ENCODE measurements at regions not wholly inside any gene's neighbourhood (a gene's known extent, or its start where the extent isn't known, plus 50 kb on each side); places are given as distances from the start of the nearest gene placed in this dataset.

- Histone ChIP-seq H3K79me2 (ENCODE audit: insufficient read depth, low read length) (no peaks in the 10 kb centered on the region), H4K20me1 (ENCODE audit: insufficient read depth, low read length) (no peaks in the 10 kb centered on the region), H3K4me1 (ENCODE audit: insufficient read depth, low read length) (no peaks in the 10 kb centered on the region), H3K27me3 (ENCODE audit: insufficient read depth, low read length) (no peaks in the 10 kb centered on the region), H3K36me3 (ENCODE audit: insufficient read depth, low read length) (no peaks in the 10 kb centered on the region), H3K9ac (ENCODE audit: low read length) (no peak overlapping the region), H3K4me2 (ENCODE audit: low read length) (no peak overlapping the region), H3K4me3 (ENCODE audit: insufficient read depth, low read depth, low read length) (no peak overlapping the region), H2AFZ (ENCODE audit: low read depth, low read length) (no peak overlapping the region), H3K27ac (ENCODE audit: low read depth, low read length) (no peak overlapping the region), H3K9me3 (ENCODE audit: insufficient read depth, low read depth, low read length) (no peaks in the 10 kb centered on the region)
- Mint-ChIP-seq H3K36me3 (ENCODE audit: low read depth, unreplicated experiment) (no peaks in the 10 kb centered on the region), H3K4me1 (ENCODE audit: low read depth, unreplicated experiment) (no peaks in the 10 kb centered on the region), H3K27ac (ENCODE audit: unreplicated experiment) (no peak overlapping the region), H3K9me3 (ENCODE audit: unreplicated experiment) (no peaks in the 10 kb centered on the region), H3K4me3 (ENCODE audit: unreplicated experiment) (no peak overlapping the region), H3K27me3 (ENCODE audit: low read depth, unreplicated experiment) (no peaks in the 10 kb centered on the region)
- no peak for FAIRE-seq
- DNase-seq (ENCODE audit: low read depth), result no peak
- TF ChIP-seq EZH2 (IDR thresholded peaks at IDR 0.05; ENCODE audit: insufficient read depth, low read length), result no peak
- TF ChIP-seq CTCF (IDR thresholded peaks at IDR 0.05; ENCODE audit: insufficient read depth, low read depth, low read length), result no peak
These were observed 88.3 kb upstream of the PCDH9 start for GRCh38 chr13:67318398-67318797.

- Histone ChIP-seq H2AFZ (ENCODE audit: low read depth, low read length) (no peak overlapping the region), H3K4me2 (ENCODE audit: low read length) (no peak overlapping the region), H3K79me2 (ENCODE audit: insufficient read depth, low read length) (no peaks in the 10 kb centered on the region), H3K36me3 (ENCODE audit: insufficient read depth, low read length) (no peaks in the 10 kb centered on the region), H3K27me3 (ENCODE audit: insufficient read depth, low read length) (no peaks in the 10 kb centered on the region), H3K4me3 (ENCODE audit: insufficient read depth, low read depth, low read length) (no peak overlapping the region), H3K9ac (ENCODE audit: low read length) (no peak overlapping the region), H3K4me1 (ENCODE audit: insufficient read depth, low read length) (no peaks in the 10 kb centered on the region), H3K27ac (ENCODE audit: low read depth, low read length) (no peak overlapping the region), H4K20me1 (ENCODE audit: insufficient read depth, low read length) (no peaks in the 10 kb centered on the region), H3K9me3 (ENCODE audit: insufficient read depth, low read depth, low read length) (no peaks in the 10 kb centered on the region)
- Mint-ChIP-seq H3K9me3 (ENCODE audit: unreplicated experiment) (no peaks in the 10 kb centered on the region), H3K36me3 (ENCODE audit: low read depth, unreplicated experiment) (no peaks in the 10 kb centered on the region), H3K27me3 (ENCODE audit: low read depth, unreplicated experiment) (no peaks in the 10 kb centered on the region), H3K4me3 (ENCODE audit: unreplicated experiment) (no peak overlapping the region), H3K27ac (ENCODE audit: unreplicated experiment) (no peak overlapping the region), H3K4me1 (ENCODE audit: low read depth, unreplicated experiment) (no peaks in the 10 kb centered on the region)
- DNase-seq (ENCODE audit: low read depth) (no peak), FAIRE-seq (no peak)
- no peak for TF ChIP-seq CTCF (IDR thresholded peaks at IDR 0.05; ENCODE audit: insufficient read depth, low read depth, low read length)
- no peak for TF ChIP-seq EZH2 (IDR thresholded peaks at IDR 0.05; ENCODE audit: insufficient read depth, low read length)
These were observed 84.3 kb upstream of the PCDH9 start for GRCh38 chr13:67314405-67314804.

- no peaks in the 10 kb centered on the region for H3K9me3 Mint-ChIP-seq (ENCODE audit: unreplicated experiment)
- no peak overlapping the region for H3K4me2 ChIP-seq (ENCODE audit: low read length)
- DNase-seq (ENCODE audit: low read depth) (no peak), FAIRE-seq (peak; percentile 9)
- peak overlapping the region; percentile 30 for H3K27ac Mint-ChIP-seq (ENCODE audit: unreplicated experiment)
- TF ChIP-seq CTCF (IDR thresholded peaks at IDR 0.05; ENCODE audit: insufficient read depth, low read depth, low read length), result no peak
- TF ChIP-seq EZH2 (IDR thresholded peaks at IDR 0.05; ENCODE audit: insufficient read depth, low read length), result no peak
- no peaks in the 10 kb centered on the region for H3K27me3 ChIP-seq (ENCODE audit: insufficient read depth, low read length)
- H3K27me3 Mint-ChIP-seq (ENCODE audit: low read depth, unreplicated experiment), result no peaks in the 10 kb centered on the region
- H4K20me1 ChIP-seq (ENCODE audit: insufficient read depth, low read length), result no peaks in the 10 kb centered on the region
- H2AFZ ChIP-seq (ENCODE audit: low read depth, low read length), result no peak overlapping the region
- no peaks in the 10 kb centered on the region for H3K4me1 ChIP-seq (ENCODE audit: insufficient read depth, low read length)
- no peaks in the 10 kb centered on the region for H3K36me3 ChIP-seq (ENCODE audit: insufficient read depth, low read length)
- H3K4me1 Mint-ChIP-seq (ENCODE audit: low read depth, unreplicated experiment), result peaks cover 5% of the 10 kb centered on the region
- no peaks in the 10 kb centered on the region for H3K79me2 ChIP-seq (ENCODE audit: insufficient read depth, low read length)
- no peak overlapping the region for H3K9ac ChIP-seq (ENCODE audit: low read length)
- no peaks in the 10 kb centered on the region for H3K9me3 ChIP-seq (ENCODE audit: insufficient read depth, low read depth, low read length)
- H3K36me3 Mint-ChIP-seq (ENCODE audit: low read depth, unreplicated experiment), result no peaks in the 10 kb centered on the region
- H3K27ac ChIP-seq (ENCODE audit: low read depth, low read length), result no peak overlapping the region
- no peak overlapping the region for H3K4me3 ChIP-seq (ENCODE audit: insufficient read depth, low read depth, low read length)
- no peak overlapping the region for H3K4me3 Mint-ChIP-seq (ENCODE audit: unreplicated experiment)
These were observed 78.1 kb upstream of the PCDH9 start for GRCh38 chr13:67308004-67308772.
